Esophagus squamous epithelium (tissue), 5 donors: ENCODE measurements at regions not wholly inside any gene's neighbourhood (a gene's known extent, or its start where the extent isn't known, plus 50 kb on each side); places are given as distances from the start of the nearest gene placed in this dataset.

Experiments
- DNase-seq: peaks from one replicate; lab custom pipeline; 2025; lab: John Stamatoyannopoulos, UW
- H3K27ac ChIP-seq, 4 donors: fragments of 200-600 bp; sonication (generic); one replicate each; pipeline ENCODE4 v1.5.1; 2016 to 2019; ENCODE audit warnings: mild to moderate bottlenecking in 1 of 4
- H3K27me3 ChIP-seq, 4 donors: fragments of 200-600 bp; sonication (generic); 1 replicate in 3 of 4; 2 replicates in 1 of 4; pipeline versions ENCODE4 v1.5.1 to v1.6.0; 2017 to 2021; ENCODE audit warnings: antibody characterized with exemption in 1 of 4
- H3K36me3 ChIP-seq, 3 donors: fragments of 200-600 bp; sonication (generic); one replicate each; pipeline ENCODE4 v1.5.1; 2016 to 2019
- H3K4me1 ChIP-seq, 3 donors: fragments of 200-600 bp; sonication (generic); one replicate each; pipeline ENCODE4 v1.5.1; 2017 to 2019
- H3K4me3 ChIP-seq, 4 donors: fragments of 200-600 bp; sonication (generic); 1 replicate in 3 of 4; 2 replicates in 1 of 4; pipeline ENCODE4 v1.5.1; 2016 to 2019; ENCODE audit warnings: mild to moderate bottlenecking in 2 of 4, moderate library complexity in 1 of 4
- H3K9me3 ChIP-seq, 3 donors: fragments of 200-600 bp; sonication (generic); one replicate each; pipeline ENCODE4 v1.5.1; 2016 to 2019
- POLR2A ChIP-seq, 4 donors: fragments of 450-650 bp; IDR thresholded peaks; one replicate each; pipeline ENCODE4 v1.6.1; 2017; ENCODE audit warnings: antibody characterized with exemption in 4 of 4, mild to moderate bottlenecking in 4 of 4, moderate library complexity in 3 of 4
- WGBS, 2 donors: methylation state at CpG; one replicate each; pipeline ENCODE4 v1.1.5; 2018; 5-methylcytosine and 5-hydroxymethylcytosine counted together
- intact Hi-C: fragments of 100-400 bp; cut with DNase I; formaldehyde crosslinking; loops from one replicate; pipeline ENCODE4 v1.15.0; 2022
- TF ChIP-seq, protein P1 (sequence below), 6 experiments: fragments of 450-650 bp in 4 of 6; fragments of 200-600 bp in 2 of 6; sonication (generic) in 2 of 6; IDR thresholded peaks; one replicate each; pipeline ENCODE4 v1.5.1; 2016 to 2019; ENCODE audit warnings: antibody characterized with exemption in 6 of 6, mild to moderate bottlenecking in 4 of 6, moderate library complexity in 4 of 6
- donor health status: DM: yes; HTN: yes; CAD: no.

- TF ChIP-seq, protein P1, sequence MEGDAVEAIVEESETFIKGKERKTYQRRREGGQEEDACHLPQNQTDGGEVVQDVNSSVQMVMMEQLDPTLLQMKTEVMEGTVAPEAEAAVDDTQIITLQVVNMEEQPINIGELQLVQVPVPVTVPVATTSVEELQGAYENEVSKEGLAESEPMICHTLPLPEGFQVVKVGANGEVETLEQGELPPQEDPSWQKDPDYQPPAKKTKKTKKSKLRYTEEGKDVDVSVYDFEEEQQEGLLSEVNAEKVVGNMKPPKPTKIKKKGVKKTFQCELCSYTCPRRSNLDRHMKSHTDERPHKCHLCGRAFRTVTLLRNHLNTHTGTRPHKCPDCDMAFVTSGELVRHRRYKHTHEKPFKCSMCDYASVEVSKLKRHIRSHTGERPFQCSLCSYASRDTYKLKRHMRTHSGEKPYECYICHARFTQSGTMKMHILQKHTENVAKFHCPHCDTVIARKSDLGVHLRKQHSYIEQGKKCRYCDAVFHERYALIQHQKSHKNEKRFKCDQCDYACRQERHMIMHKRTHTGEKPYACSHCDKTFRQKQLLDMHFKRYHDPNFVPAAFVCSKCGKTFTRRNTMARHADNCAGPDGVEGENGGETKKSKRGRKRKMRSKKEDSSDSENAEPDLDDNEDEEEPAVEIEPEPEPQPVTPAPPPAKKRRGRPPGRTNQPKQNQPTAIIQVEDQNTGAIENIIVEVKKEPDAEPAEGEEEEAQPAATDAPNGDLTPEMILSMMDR (IDR thresholded peaks at IDR 0.05): no peak
- TF ChIP-seq POLR2A (IDR thresholded peaks at IDR 0.05): no peak
- Histone ChIP-seq H3K9me3 (no peaks in the 10 kb centered on the region), H3K27me3 (no peaks in the 10 kb centered on the region), H3K27ac (no peak overlapping the region), H3K4me1 (peaks cover 0 to 31% (median 0%) of the 10 kb centered on the region in 3 donors), H3K4me3 (no peak overlapping the region), H3K36me3 (no peaks in the 10 kb centered on the region)
- DNase-seq: no peak
- 46 to 55% methylated on average over 14 of the region's 14 CpGs for WGBS, 2 donors
- intact Hi-C loops: no loop called here
Observed at GRCh38 chr10:20995123-20995987, 98.2 kb upstream of the NEBL start.

DNA sequence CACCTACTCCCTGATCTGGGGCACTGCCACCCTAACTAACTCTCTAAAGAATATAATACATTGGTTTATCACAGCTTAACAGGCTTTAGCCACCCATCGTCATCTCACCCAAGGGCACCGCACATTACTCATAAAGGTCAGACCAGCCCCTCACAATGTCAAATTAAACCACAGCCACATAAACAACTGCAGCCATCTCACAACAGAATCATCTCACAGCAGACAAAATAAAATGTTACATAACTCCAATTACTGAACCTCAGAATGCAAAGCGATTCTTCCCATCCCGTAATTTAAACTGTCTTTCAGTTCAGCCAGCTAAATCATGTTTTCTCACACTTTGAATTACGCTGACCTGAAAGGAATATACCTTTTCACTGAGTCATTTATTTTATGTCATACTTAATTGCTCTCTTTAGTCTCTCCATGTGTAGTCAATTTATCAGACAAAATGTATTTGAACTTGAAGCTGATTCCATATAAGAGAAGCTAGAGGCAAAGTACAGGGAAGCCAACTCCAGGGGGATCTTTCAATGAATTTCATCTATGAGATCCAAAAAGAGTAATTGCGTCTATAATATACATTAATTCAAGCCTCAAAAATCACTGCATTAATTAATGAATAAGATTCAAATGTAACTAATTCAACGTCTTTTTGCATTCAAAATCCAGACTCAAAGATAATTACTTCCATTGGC is 96.9 kb upstream of the NEBL start:
- H3K27ac ChIP-seq: peak overlapping the region in 2 of 4 donors; percentile 19 to 77
- no peaks in the 10 kb centered on the region for H3K36me3 ChIP-seq
- H3K4me3 ChIP-seq: no peak overlapping the region
- WGBS, 2 donors: 82 to 91% methylated on average over 7 of the region's 7 CpGs
- DNase-seq: no peak
- peaks cover 0 to 36% (median 0%) of the 10 kb centered on the region in 3 donors for H3K4me1 ChIP-seq
- TF ChIP-seq POLR2A (IDR thresholded peaks at IDR 0.05): no peak
- no peaks in the 10 kb centered on the region for H3K27me3 ChIP-seq
- intact Hi-C loops: no loop called here
- no peaks in the 10 kb centered on the region for H3K9me3 ChIP-seq

- H3K27ac ChIP-seq: peak overlapping the region in 3 of 4 donors; percentile 19 to 77 (median 29)
- H3K36me3 ChIP-seq: no peaks in the 10 kb centered on the region
- no peaks in the 10 kb centered on the region for H3K9me3 ChIP-seq
- intact Hi-C loops: no loop called here
- peaks cover 0 to 36% (median 0%) of the 10 kb centered on the region in 3 donors for H3K4me1 ChIP-seq
- WGBS, 2 donors: 67 to 71% methylated on average over 4 of the region's 4 CpGs
- no peaks in the 10 kb centered on the region for H3K27me3 ChIP-seq
- no peak for DNase-seq
- TF ChIP-seq, protein P1 (IDR thresholded peaks at IDR 0.05): no peak
- TF ChIP-seq POLR2A (IDR thresholded peaks at IDR 0.05): no peak
- no peak overlapping the region for H3K4me3 ChIP-seq
Observed at GRCh38 chr10:20993389-20993788, 96.3 kb upstream of the NEBL start.

DNA sequence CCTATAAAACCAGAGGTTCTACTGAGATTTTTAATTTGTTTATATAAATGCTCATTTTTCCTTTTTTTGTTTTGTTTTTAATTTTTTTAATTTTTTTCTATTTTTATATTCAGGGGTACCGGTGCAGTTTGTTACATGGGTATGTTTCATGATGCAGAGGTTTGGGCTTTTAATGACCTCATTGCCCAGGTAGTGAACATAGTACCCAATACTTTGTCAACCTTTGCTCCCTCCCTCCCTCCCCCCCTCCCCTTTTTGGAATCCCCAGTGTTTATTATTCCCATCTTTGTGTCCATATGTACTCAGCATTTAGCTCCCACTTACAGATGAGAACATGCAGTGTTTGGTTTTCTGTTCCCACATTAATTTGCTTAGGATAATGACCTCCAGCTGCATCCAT is 94.4 kb upstream of the NEBL start:
- no peak for DNase-seq
- intact Hi-C loops: no loop called here
- Histone ChIP-seq H3K36me3 (no peaks in the 10 kb centered on the region), H3K4me1 (peaks cover 0 to 36% (median 0%) of the 10 kb centered on the region in 3 donors), H3K27ac (no peak overlapping the region), H3K27me3 (no peaks in the 10 kb centered on the region), H3K4me3 (no peak overlapping the region), H3K9me3 (no peaks in the 10 kb centered on the region)
- WGBS, 2 donors: 94 to 95% methylated on average over 1 of the region's 1 CpG
- TF ChIP-seq, protein P1 (IDR thresholded peaks at IDR 0.05): no peak
- TF ChIP-seq POLR2A (IDR thresholded peaks at IDR 0.05): no peak

GRCh38 chr10:20990604-20991003 is 93.5 kb upstream of the NEBL start:
- H3K27me3 ChIP-seq: no peaks in the 10 kb centered on the region
- no peaks in the 10 kb centered on the region for H3K9me3 ChIP-seq
- H3K27ac ChIP-seq: peak overlapping the region in 2 of 4 donors; percentile 47 to 66
- no peak for DNase-seq
- WGBS, 2 donors: 43 to 44% methylated on average over 1 of the region's 1 CpG
- no peaks in the 10 kb centered on the region for H3K36me3 ChIP-seq
- H3K4me1 ChIP-seq: peaks cover 0 to 36% (median 0%) of the 10 kb centered on the region in 3 donors
- intact Hi-C loops: no loop called here
- H3K4me3 ChIP-seq: no peak overlapping the region
- TF ChIP-seq, protein P1 (IDR thresholded peaks at IDR 0.05): no peak
- no peak for TF ChIP-seq POLR2A (IDR thresholded peaks at IDR 0.05)
